GM18502 (cell line): ENCODE measurements at regions not wholly inside any gene's neighbourhood (a gene's known extent, or its start where the extent isn't known, plus 50 kb on each side); places are given as distances from the start of the nearest gene placed in this dataset.

ENCODE experiments used
- ATAC-seq: cut with Tn5 transposase; IDR thresholded peaks from one replicate; pipeline ENCODE4 v1.9.1; 2021; ENCODE audit warnings: mild to moderate bottlenecking; ENCODE audit not compliant: unreplicated experiment, poor library complexity

- ATAC-seq, result no peak
These were observed 527.0 kb downstream of the CDH26 start for GRCh38 chr20:60485012-60485760.

DNA sequence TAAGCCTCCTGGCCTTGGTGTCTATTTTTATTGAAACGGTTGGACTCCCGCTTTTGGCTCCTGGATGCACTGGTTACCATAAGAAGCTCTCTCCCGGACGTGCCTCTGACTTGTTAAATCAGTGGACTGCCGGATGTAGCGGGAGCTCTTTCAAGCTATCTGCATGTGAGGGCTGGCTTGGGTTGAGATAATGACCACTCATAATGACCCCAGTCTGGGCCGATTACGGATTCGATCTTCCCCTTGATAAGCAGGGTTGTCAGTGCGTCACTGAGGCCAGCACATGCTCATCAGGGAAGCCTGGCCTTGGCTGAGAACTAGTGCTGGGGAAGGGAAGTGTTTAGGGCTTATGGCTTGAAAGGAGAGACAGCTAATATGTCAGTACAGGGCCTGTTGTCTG, 528.1 kb downstream of the CDH26 start:
- ATAC-seq, result no peak

DNA sequence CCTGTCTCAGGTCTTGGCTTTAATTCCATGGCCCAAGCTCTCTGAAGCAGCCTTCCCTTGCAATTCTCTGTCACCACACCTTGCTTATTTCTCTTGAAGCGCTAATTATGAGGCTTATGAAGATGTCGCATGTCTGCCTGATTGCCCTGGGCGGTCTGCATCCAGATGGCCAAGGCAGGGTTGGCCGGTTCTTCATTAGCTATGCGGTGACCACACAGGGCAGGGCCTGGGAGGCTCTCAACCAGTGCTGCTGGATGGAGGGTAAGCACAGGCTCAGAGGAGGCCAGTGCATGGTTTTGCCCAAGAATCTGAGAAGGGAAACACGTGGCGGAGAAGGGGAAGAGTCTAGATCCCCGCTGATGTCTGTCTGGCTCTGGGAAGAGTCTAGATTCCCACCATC, 528.7 kb downstream of the CDH26 start:
- ATAC-seq, result no peak

- ATAC-seq, result no peak
These were observed 532.2 kb downstream of the CDH26 start for GRCh38 chr20:60490217-60491050.

DNA sequence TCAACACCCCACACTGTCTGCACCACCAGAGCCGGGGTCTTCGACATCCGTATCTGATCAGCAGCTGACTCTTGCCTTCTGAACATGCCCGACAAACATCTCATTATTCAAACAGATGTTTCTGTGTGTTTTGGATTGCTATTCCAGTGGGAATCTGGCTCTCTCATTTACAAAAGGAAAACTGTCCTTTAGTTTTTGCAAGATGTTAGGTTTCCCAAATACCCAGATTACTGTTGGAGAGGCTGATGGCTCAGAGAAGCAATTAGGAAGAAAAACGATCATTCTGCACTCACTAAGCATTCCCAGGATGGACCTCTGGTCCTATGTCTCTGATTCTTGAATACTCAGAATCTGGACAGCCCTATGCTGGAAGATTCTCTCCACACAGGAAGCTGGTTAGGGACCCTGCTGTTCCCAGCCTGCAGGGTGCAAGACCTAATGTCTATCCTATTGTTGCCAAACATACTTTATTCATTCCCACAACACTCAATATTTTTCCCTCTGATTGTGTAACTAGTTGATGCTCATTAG, 532.9 kb downstream of the CDH26 start:
- no peak for ATAC-seq

GRCh38 chr20:60494476-60494875, 536.3 kb downstream of the CDH26 start:
- no peak for ATAC-seq

DNA sequence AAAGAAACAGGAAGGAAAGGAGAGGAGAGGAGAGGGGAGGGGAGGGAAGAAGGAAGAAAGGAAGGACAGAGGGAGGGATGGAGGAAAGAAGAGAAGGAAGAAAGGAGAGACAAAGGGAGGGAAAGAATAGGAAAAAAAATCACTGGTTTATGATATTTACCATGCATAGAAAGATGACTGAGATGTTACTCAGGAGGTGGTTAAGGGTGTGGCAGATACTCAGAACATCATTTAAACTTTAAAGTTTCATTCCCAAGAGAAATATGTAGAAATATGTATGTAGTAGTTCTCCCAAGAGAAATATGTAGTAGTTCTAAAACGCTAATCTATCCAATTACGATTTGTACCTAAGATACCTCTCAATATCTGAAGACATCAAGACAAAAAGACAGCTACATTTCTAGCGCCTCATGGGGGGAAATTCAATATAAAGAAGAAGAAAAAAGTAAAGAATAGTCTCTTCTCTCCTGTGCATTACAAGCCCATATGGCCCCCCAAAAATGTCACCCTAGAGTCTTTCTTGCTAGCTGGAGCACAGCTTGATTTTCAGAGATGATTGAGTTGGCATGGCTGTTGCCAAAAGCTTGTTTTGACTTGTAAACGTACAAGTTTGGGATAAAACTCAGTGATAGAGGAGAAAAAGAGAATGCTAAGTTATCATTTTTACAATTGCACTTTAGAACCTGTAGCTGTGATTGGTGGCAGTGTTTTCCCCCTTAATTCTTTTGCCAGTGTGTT, 539.2 kb downstream of the CDH26 start:
- no peak for ATAC-seq

- ATAC-seq, result no peak
These were observed 541.9 kb downstream of the CDH26 start for GRCh38 chr20:60500038-60500701.

- ATAC-seq, result no peak
These were observed 542.8 kb downstream of the CDH26 start for GRCh38 chr20:60501048-60501447.

GRCh38 chr20:60502881-60503280, 544.7 kb downstream of the CDH26 start:
- ATAC-seq, result no peak

GRCh38 chr20:60505423-60505822, 547.2 kb downstream of the CDH26 start:
- ATAC-seq, result no peak

- ATAC-seq, result no peak
These were observed 547.8 kb downstream of the CDH26 start for GRCh38 chr20:60506061-60506460.

- no peak for ATAC-seq
These were observed 549.0 kb downstream of the CDH26 start for GRCh38 chr20:60507087-60507694.

DNA sequence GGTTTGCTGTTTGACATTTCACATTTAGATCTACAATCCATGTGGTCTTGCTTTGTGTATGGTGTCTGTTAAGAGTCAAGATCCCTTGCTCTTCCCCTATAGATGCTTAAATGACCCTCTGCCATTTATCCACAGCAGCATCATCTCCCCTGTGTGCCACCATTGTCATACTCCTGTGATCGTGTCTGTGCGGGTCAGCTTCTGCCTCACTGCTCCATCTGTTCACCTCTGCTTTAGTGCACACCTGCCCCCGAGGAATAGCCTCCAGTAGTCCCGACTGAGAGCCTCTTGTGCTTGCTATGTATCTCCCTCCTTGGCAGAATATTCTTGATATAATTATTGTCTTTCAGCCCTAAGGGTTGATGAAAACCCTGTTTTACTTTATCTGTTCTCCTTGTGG, 551.2 kb downstream of the CDH26 start:
- no peak for ATAC-seq

GRCh38 chr20:60510356-60510755, 552.1 kb downstream of the CDH26 start:
- no peak for ATAC-seq

DNA sequence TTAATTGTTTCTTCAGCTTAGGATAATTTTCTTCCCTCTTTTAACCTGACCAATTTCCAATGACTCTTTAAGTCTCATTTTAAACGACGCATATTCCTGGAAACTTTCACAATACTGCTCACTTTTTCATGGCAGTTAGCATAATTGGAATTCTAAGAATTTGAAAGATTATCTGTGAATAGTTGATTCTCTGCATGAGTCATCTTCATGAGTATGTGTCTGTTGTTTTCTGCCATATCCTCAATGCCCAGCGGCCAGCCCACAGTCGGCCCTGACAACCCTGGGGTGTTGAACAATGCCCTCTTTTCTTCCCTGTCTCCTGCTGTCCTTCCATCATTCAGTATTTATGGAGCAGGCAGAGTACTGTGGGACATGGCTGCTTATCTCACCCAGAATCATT, 554.2 kb downstream of the CDH26 start:
- no peak for ATAC-seq

GRCh38 chr20:60513141-60513540, 554.9 kb downstream of the CDH26 start:
- no peak for ATAC-seq

DNA sequence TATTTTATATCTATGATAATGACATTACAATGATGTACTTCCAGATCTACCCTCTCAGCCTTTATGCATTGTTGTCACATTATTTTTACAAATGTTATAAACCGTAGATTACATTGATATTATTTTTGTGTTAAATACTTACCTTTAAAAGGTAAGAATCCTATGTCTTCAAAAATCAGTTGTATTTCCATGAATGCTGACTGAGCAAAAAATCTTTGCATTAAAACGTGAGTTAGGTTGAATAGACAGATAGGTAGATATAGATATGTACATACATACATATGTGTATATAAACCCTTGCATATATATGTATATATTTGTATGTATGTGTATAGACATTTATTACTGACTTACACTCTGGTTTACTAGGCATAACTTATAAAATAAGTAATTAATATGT, 558.2 kb downstream of the CDH26 start:
- no peak for ATAC-seq

- no peak for ATAC-seq
These were observed 559.8 kb downstream of the CDH26 start for GRCh38 chr20:60518022-60518421.

- ATAC-seq, result no peak
These were observed 567.2 kb downstream of the CDH26 start for GRCh38 chr20:60525397-60525796.
